ENCODE measurements at regions not wholly inside any gene's neighbourhood (a gene's known extent, or its start where the extent isn't known, plus 50 kb on each side); places are given as distances from the start of the nearest gene placed in this dataset.
A peak's percentile ranks its signal among the peaks of the same experiment; 100 is the strongest.
"Not testable (repeated sequence)": the region's sequence is repeated elsewhere in the genome, so short reads cannot be mapped to it uniquely, and the experiment has no call there.

- DNase-seq = no peak
Measured at GRCh38 chr1:43039228-43040055, 80.8 kb upstream of the SLC2A1 start.

GRCh38 chr1:43038232-43038935 lies 79.7 kb upstream of the SLC2A1 start:
- peak in 1 of 2 experiments; percentile 30 for DNase-seq

- DNase-seq = no peak
Measured at GRCh38 chr1:43037466-43037865, 78.8 kb upstream of the SLC2A1 start.

DNA sequence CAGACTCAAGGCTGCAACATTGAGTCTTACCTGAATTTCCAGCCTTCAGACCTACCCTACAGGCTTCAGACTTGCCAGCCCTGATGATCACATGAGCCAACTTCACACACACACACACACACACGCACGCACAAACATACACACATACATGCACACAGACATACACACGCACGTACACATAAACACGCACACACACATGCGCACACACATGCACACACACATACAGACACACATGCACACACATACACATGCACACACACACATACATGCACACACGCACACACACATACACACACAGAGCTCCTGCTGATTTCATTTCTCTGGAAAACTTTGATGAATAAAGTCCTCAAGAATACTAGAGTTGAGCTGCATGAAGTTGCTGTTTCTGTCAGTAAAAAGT lies 78.3 kb upstream of the SLC2A1 start:
- no peak for DNase-seq

DNA sequence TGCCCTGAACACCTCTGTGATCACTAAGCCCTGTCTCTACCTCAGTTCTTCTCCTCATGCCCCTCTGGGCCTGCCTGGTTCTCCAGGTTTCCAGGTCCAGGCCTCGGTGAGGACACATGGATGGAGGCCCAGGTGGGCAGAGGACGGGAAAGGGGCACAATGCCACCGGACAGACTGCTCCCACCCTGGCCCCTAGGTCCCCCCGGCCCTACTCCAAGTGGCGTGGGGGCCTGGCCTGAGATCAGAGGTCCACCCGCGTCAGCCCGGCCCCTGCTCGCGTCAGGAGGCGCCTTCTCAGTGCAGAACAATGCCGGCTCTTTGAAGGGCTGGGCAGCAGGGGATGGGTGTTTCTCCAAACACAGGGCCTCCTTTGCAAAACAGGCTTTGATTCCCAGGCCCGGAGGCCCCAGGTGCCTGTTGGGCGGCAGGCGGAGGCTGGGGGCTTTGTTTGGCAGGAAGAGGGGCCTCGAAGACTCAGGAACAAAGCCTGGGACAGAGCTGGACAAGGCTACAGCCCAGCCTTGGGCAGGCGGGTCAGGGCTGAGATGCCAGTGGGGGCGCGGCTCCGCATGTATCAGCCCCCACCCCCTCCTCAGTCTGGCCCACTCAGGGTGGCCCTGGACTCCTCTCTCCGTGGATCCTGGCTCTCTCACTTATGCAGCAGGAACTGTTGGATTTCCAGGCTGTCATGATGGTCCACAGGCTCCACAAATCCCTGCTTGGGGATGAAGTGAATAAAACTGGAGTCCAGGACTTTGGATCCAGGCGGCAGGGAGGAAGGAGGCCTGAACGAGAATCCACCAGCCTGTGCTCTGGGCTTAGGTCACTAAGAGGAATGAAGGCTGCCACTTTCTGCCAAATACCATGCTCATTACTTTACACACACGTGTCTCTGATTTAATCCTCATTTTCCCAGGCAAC lies 77.4 kb upstream of the SLC2A1 start:
- no peak for DNase-seq

- no peak for DNase-seq
Measured at GRCh38 chr1:43034778-43035177, 76.1 kb upstream of the SLC2A1 start.

DNA sequence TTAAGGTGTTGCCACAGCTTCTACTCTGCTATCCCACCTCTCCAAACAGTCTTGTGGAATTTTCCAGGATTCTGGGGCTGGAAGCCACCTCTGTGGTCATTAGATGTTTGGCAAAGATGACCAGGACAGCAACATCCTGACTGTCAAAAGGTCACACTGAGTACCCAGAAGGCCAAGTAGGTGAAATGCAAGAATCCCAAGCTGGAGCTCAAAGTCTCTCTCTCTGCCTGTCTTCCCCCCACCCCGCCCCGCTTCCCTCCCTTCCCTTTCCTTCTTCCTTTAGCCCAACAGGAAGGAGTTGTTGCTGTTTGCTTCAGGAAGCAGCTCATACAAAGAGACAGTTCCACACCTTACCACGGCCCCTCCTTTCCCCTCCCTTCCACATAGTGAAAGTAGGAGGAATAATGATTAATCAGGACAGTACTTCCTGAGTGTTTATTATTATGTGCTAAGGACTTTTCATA lies 75.6 kb upstream of the SLC2A1 start:
- no peak for DNase-seq

GRCh38 chr1:43031316-43032203 lies 72.9 kb upstream of the SLC2A1 start:
- no peak for DNase-seq

GRCh38 chr1:43024905-43025304 lies 66.2 kb upstream of the SLC2A1 start:
- DNase-seq = no peak

GRCh38 chr1:43021547-43022474 lies 63.1 kb upstream of the SLC2A1 start:
- DNase-seq = no peak

DNA sequence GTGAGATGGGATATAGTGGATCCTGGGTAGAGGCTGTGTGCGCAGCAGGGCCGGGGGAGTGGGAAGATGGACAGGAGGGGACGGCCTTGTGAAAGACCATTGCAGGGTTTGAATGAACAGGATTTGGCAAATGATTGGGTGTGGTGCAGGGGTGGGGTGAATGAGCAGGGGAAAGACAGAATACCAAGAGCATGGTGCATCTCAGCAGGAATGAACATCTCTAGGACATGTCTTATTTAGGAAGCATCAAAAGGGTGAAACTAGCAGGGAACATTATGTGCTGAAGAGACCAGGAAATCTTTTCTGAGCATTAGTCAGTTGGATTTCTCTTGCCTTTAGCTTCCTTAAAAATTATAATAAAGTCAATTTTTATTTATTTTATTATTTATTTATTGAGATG lies 60.6 kb upstream of the SLC2A1 start:
- no peak for DNase-seq

- DNase-seq = no peak
Measured at GRCh38 chr1:43018121-43018520, 59.5 kb upstream of the SLC2A1 start.

DNA sequence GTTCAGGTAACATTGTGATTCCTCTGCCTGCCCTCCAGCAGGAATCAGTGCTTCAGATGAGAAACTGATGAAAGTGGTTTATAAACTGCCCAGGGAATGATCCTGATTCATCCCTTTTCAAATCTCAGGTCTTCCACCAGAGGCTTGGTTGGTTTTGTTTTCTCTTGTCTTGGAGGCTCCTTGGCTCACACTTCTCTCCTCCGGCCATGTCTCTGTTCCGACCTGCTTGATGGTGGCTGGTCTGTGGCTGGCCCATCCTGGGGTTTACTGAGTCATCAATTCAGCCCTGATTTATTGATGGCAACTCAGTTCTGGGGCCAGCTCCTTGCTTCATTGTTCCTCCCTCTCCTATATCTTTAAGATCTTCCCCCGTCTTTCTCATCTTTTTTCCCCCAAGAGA lies 56.6 kb upstream of the SLC2A1 start:
- DNase-seq = no peak

GRCh38 chr1:43014579-43014978 lies 55.9 kb upstream of the SLC2A1 start:
- not testable (repeated sequence) for DNase-seq

DNA sequence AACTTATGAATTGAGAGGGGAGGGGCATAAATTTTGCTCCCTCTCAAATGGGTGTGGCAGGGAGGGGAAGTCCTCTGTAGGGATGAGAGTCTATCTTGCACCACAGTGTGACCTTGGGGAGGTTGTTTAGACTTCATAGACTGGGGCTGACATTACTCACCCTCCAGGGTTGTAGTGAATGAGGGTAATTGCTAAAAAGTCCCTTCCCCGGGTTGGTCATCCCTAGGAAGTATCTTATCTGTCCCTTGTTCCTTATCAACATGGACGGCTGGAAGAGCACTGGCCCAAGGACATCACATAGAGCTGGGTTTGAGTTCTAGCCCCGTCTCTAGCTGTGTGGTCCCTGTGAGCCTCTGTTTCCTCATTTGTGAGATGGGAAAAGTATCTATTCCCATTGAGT lies 52.4 kb upstream of the SLC2A1 start:
- DNase-seq = no peak

- DNase-seq = no peak
Measured at GRCh38 chr1:43009274-43009673, 50.6 kb upstream of the SLC2A1 start.

DNA sequence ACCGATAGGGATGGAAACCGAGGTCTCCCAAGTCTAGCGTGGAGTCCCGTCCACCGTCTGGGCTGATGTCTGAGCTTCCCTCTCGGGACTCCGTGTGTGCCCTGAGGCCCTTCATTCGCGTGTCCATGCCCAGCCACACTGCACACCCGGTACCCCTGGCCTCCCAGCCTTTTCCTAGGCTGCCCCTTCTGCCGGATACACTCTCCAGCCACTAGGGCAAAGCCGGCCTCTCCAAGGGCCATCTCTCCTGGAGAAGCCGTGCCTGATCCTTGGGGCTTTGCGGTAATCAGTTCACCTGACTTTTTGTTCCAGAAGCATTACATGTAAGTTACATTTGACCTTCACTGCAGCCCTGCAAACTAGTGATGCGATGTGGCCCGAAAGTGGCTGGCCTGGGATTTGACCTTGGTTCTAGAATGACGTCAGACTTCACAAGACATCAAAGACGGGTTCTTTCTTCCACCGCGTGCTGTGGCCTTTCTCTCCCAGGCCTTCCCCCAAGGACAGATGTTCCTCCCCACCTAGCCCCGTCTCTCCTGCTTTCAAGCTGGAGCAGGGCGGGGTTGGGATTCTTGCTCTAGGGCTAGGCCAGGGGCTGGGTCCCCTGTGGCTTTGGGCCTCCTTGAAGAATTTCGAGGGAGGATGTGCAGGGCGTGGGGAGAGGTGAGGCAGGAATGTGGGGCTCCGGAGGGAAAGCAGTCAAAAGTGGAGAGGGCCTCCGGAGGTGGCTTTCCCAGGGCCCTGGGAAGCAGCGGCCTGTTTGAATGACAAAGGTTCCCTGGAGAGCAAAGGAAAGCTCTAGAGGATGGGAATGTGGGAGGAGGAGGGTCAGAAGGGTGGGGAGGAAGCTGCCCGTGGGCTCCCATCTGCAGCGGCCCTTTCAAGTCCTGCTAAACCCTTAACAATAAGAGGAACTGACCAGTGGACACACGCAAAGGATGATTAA lies 49.7 kb upstream of the SLC2A1 start:
- DNase-seq = no peak
